WTC11 (cell line): ENCODE measurements at regions not wholly inside any gene's neighbourhood (a gene's known extent, or its start where the extent isn't known, plus 50 kb on each side); places are given as distances from the start of the nearest gene placed in this dataset.

ENCODE experiments used
- ATAC-seq: fragments of 200-7000 bp; cut with Tn5 transposase; 2 replicates; pipeline ENCODE4 v1.10.0; 2021; ENCODE audit warnings: mild to moderate bottlenecking, moderate library complexity
- CTCF ChIA-PET: fragments of 300-600 bp; sonication (Branson Sonifier 250); formaldehyde crosslinking; loops from one replicate; lab custom pipeline; 2021; ENCODE audit warnings: antibody characterized with exemption; lab: Charles Lee
- POLR2A ChIA-PET: fragments of 350-600 bp; sonication (Branson Sonifier 250); formaldehyde crosslinking; loops from one replicate; lab custom pipeline; 2021; ENCODE audit warnings: antibody characterized with exemption; lab: Charles Lee
- DNase-seq: peaks from one replicate; pipeline ENCODE4 v3.0.0; 2021; ENCODE audit warnings: low spot score
- H3K27ac Mint-ChIP-seq: 2 replicates; pipeline ENCODE4 v1.8.0; 2021; ENCODE audit warnings: mixed read lengths
- H3K27me3 Mint-ChIP-seq: 2 replicates; pipeline ENCODE4 v1.8.0; 2021; ENCODE audit warnings: low read depth, mild to moderate bottlenecking, moderate library complexity, mixed read lengths
- H3K36me3 Mint-ChIP-seq: 2 replicates; pipeline ENCODE4 v1.8.0; 2021; ENCODE audit warnings: mixed read lengths
- H3K4me1 Mint-ChIP-seq: 2 replicates; pipeline ENCODE4 v1.8.0; 2022; ENCODE audit warnings: mixed read lengths
- H3K4me3 Mint-ChIP-seq: 2 replicates; pipeline ENCODE4 v1.8.0; 2021; ENCODE audit warnings: mild to moderate bottlenecking, moderate library complexity, mixed read lengths
- H3K9me3 Mint-ChIP-seq: 2 replicates; pipeline ENCODE4 v1.8.0; 2021; ENCODE audit warnings: mixed read lengths
- CREM ChIP-seq: sonication (generic); formaldehyde crosslinking; IDR thresholded peaks from 2 replicates; pipeline ENCODE4 v1.8.1; 2022; ENCODE audit warnings: mild to moderate bottlenecking, missing genetic modification reagents, moderate library complexity
- E2F5 ChIP-seq: sonication (generic); formaldehyde crosslinking; IDR thresholded peaks from 2 replicates; pipeline ENCODE4 v1.8.1; 2022; ENCODE audit warnings: mild to moderate bottlenecking, moderate library complexity, missing genetic modification reagents
- ETV6 ChIP-seq: sonication (generic); formaldehyde crosslinking; IDR thresholded peaks from 2 replicates; pipeline ENCODE4 v1.8.1; 2022; ENCODE audit warnings: mild to moderate bottlenecking, missing genetic modification reagents
- FOXK1 ChIP-seq: sonication (generic); formaldehyde crosslinking; IDR thresholded peaks from 2 replicates; pipeline ENCODE4 v1.8.0; 2022; ENCODE audit warnings: mild to moderate bottlenecking, moderate library complexity, missing genetic modification reagents
- FOXP1 ChIP-seq: sonication (generic); formaldehyde crosslinking; IDR thresholded peaks from 2 replicates; pipeline ENCODE4 v1.8.0; 2022; ENCODE audit warnings: missing genetic modification reagents, mild to moderate bottlenecking, moderate library complexity, borderline replicate concordance
- GTF2I ChIP-seq: fragments of 250-450 bp; sonication (Bioruptor Pico); conservative IDR thresholded peaks from 2 replicates; pipeline ENCODE4 v1.4.0; 2021; ENCODE audit warnings: mild to moderate bottlenecking
- HMGXB4 ChIP-seq: sonication (generic); formaldehyde crosslinking; IDR thresholded peaks from 2 replicates; pipeline ENCODE4 v1.8.1; 2023; ENCODE audit warnings: mild to moderate bottlenecking, moderate library complexity, missing genetic modification reagents
- PRDM15 ChIP-seq: sonication (generic); formaldehyde crosslinking; IDR thresholded peaks from 2 replicates; pipeline ENCODE4 v1.8.0; 2022; ENCODE audit warnings: missing genetic modification reagents
- SMAD4 ChIP-seq: sonication (generic); formaldehyde crosslinking; IDR thresholded peaks from 2 replicates; pipeline ENCODE4 v1.8.0; 2022; ENCODE audit warnings: mild to moderate bottlenecking, missing genetic modification reagents
- SP1 ChIP-seq: sonication (generic); formaldehyde crosslinking; conservative IDR thresholded peaks from 2 replicates; pipeline ENCODE4 v1.8.1; 2022; ENCODE audit warnings: missing genetic modification reagents
- TCF7 ChIP-seq: sonication (generic); formaldehyde crosslinking; IDR thresholded peaks from 2 replicates; pipeline ENCODE4 v1.8.0; 2022; ENCODE audit warnings: mild to moderate bottlenecking, low read depth, missing genetic modification reagents, moderate library complexity
- TEAD1 ChIP-seq: sonication (generic); formaldehyde crosslinking; IDR thresholded peaks from 2 replicates; pipeline ENCODE4 v1.8.0; 2022; ENCODE audit warnings: mild to moderate bottlenecking, missing genetic modification reagents
- TEAD4 ChIP-seq: sonication (generic); formaldehyde crosslinking; IDR thresholded peaks from 2 replicates; pipeline ENCODE4 v1.8.0; 2022; ENCODE audit warnings: mild to moderate bottlenecking, missing genetic modification reagents
- ZMAT4 ChIP-seq: fragments of 250-450 bp; sonication (Bioruptor Pico); IDR thresholded peaks from 2 replicates; pipeline ENCODE4 v1.9.0; 2021; ENCODE audit warnings: mild to moderate bottlenecking
- ZNF281 ChIP-seq: sonication (generic); formaldehyde crosslinking; IDR thresholded peaks from 2 replicates; pipeline ENCODE4 v1.8.0; 2023; ENCODE audit warnings: mild to moderate bottlenecking, missing genetic modification reagents
- ZNF416 ChIP-seq: fragments of 250-450 bp; sonication (Bioruptor Pico); IDR thresholded peaks from 2 replicates; pipeline ENCODE4 v1.9.0; 2021; ENCODE audit warnings: mild to moderate bottlenecking, inconsistent platforms
- ZNF425 ChIP-seq: fragments of 250-450 bp; sonication (Bioruptor Pico); conservative IDR thresholded peaks from 2 replicates; pipeline ENCODE4 v1.9.0; 2021; ENCODE audit warnings: mild to moderate bottlenecking

- TF ChIP-seq PRDM15 (CRISPR knock-in tag) (no peak), FOXP1 (CRISPR knock-in tag) (no peak), GTF2I (no peak), TEAD4 (CRISPR knock-in tag) (no peak), ZNF425 (CRISPR knock-in tag) (no peak), HMGXB4 (CRISPR knock-in tag) (no peak), SP1 (CRISPR knock-in tag) (no peak), CREM (no peak), E2F5 (no peak), ZNF416 (no peak), SMAD4 (CRISPR knock-in tag) (no peak)
Measured at GRCh38 chr17:27985736-27986399, 56.6 kb upstream of the NLK start (continued).

- Mint-ChIP-seq H3K36me3 (no peaks in the 10 kb centered on the region), H3K27ac (no peak overlapping the region), H3K4me3 (no peak overlapping the region), H3K27me3 (peaks cover 10% of the 10 kb centered on the region), H3K4me1 (peaks cover 17% of the 10 kb centered on the region), H3K9me3 (no peaks in the 10 kb centered on the region)
- ATAC-seq (no peak), DNase-seq (no peak)
- TF ChIP-seq ZMAT4 (no peak), CREM (no peak), ETV6 (CRISPR knock-in tag) (no peak), FOXK1 (CRISPR knock-in tag) (no peak), TCF7 (CRISPR knock-in tag) (no peak), ZNF281 (CRISPR knock-in tag) (no peak), TEAD1 (CRISPR knock-in tag) (no peak)
- POLR2A ChIA-PET = no interaction called here
- CTCF ChIA-PET = interaction anchor here (1.7 kb wide), 1 partner anchor 94 kb away, joined by 7 read pairs; the partner anchor contains the start of gene LYRM9
Measured at GRCh38 chr17:27986805-27987684, 55.4 kb upstream of the NLK start.
